Activated CD4-positive, alpha-beta T cell treated with anti-CD3 and anti-CD28 coated beads, Interleukin-10, Interleukin-2, amounts not matched to agents 100 ng/mL and 50 ng/mL, durations not matched to agents 16 hours and 8 hours (primary cell): ENCODE measurements at regions not wholly inside any gene's neighbourhood (a gene's known extent, or its start where the extent isn't known, plus 50 kb on each side); places are given as distances from the start of the nearest gene placed in this dataset.
"Not testable (repeated sequence)": the region's sequence is repeated elsewhere in the genome, so short reads cannot be mapped to it uniquely, and the experiment has no call there.

Experiments
- DNase-seq: peaks from one replicate; pipeline ENCODE4 v3.0.0-alpha.2; 2020

DNA sequence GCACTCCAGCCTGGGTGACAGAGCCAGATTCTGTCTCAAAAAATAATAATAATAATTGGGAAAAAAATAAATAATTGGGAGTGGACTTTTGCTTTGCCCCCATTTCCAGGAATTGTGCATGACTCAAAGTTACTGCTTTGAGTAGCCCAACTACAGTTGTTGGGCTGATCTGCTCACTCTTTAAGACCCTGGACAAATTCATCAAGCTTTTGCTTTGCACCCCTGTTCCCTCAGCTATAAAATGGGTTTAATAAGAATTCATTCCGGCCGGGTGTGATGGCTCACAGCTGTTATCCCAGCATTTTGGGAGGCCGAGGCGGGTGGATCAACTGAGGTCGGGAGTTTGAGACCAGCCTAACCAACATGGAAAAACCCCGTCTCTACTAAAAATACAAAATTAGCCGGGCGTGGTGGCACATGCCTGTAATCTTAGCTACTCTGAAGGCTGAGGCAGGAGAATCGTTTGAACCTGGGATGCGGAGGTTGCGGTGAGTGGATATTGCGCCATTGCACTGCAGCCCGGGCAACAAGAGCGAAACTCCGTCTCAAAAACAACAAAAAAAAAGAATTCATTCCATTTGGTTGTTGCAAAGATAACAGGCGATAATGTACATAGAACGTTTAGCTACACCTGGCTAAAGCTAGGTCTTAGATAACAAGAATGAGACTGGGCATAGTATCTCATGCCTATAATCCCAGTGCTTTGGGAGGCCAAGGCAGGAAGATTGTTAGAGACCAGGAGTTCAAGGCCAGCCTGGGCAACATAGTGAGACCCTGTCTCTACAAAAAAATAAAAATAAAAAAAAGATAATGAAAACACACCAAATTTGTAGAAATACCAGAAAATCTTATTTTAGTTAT, 87.9 kb upstream of the ZNF217 start:
- no peak for DNase-seq

DNA sequence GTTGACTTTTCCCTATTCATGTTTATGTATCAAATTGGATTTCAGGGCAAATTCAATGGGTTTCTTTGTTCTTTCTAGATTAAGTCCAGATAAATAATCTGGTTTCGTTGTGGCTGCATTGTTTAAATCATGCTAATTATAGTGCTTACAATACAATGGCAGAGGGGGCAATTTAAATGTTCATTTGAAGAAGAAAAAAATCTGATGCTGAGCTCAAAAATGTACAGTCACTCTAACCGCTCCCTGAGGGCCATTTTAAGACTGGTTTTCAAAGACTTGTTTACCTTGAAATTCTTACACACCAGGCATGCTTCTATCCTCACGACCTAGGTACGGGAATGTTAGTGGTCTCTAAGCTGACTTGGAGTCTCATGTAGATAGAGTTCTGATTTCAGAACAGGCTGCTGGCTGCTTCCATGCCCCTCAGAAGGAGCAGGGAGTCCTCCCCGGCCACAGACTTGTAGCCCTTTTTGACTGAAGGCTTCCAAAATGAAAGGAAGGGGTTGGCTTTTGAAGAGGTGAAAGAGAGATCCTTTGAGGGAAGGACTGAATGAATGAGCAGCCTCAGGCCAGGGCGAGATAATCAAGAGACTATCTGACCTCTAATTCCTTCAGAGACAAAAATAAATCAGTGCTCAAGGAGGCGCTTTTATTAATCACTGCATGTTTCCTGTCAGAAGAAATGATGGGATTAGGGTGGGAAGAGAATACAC, 86.1 kb upstream of the ZNF217 start:
- no peak for DNase-seq

DNA sequence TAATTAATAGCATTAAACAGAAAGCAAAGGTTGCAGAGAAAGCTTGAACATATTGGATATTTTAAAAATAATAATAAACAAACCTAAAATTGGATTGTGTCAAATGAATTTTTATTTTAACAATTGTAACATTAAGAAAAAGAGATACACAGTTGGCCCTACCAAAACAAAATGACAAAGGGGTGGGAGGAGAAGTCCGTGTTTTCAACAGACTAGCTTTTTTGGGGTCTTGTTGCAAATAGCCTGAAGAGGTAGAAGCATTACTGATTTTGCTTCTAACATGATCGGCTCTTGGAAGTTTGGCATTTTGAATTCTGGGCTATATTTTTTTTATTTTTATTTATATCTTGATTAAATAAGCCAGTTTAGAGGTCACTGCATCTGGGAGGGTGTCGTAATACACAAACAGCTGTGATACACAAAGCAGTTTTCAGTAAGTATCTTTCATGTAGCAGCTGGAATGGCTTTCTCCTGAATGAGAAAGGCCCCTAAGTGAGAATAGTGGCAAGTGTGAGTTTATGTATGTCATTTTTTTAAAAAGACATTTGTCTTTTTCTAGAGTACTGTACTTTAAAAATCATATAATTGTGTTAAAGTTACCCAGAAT, 85.5 kb upstream of the ZNF217 start:
- DNase-seq: no peak

DNA sequence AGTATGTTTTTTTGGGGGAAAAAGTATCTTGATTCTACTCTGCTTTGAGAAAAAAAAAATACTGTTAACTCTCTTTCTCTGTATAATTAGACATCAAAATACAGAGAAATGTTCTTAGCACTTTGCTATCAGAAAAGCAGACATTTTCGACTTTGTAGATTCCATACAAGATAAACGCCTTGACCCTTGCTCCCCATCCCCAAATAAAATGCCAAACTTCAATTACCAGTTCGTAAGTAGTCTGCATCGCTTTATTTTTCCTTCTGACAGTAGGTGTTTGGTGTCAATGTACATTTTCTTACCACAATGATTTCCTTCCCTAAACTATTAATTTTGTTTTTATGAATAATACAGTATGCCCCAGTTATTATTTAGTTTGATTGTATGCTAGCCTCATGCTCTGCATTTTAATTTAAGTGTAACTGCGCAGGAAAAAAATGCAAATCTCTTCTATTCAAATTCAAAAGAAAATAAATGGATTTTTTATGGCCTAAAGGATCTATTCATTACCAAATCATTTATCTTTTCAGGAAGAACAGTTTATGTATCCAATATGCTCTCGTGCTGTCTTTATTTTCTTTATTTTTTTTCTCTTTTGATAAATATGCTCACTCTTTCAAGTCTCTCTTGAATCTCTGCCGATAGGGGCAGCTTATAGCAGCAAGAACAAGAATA, 84.8 kb upstream of the ZNF217 start:
- DNase-seq: no peak

DNA sequence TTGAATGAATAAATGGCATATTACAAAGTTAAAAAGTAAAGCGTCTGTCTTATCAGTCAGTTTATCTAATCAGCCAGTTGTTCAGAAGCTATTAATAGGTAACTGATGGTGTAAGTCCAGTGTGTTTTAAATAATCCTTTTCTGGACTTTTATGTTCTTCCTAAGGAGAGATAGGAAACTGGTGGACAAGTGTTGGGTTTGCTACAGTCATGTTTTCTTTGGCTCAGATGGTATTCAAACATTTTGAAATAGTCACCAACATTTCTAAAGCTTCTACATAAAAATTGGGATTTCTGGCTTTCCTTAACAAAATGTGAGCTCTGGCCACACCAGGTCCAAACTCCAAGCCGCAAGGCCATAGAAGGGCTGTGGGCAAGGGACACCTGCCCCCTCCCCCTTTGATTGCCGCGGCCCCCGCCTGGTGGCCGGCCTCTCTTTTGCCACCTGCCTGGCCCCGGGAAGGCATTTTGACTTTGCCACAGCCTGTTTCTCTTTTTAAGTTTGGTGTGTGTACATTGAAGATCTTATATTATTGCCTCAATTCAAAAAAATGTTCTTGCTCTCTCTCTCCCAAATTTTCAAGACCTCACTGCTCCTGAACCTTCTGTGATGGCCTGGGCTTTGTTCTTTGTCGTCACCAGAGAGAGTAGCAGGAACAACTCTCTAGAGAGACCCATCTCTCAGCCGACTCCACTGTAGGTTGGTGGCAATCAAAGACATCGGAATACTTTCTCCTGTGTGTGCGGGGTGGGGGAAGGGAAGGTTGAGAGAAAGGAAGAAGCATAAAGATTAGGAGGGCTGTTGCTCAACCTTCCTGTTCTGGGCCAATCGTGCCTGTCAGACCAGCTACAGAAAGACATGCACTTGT, 84.0 kb upstream of the ZNF217 start:
- DNase-seq: peak; percentile 52

DNA sequence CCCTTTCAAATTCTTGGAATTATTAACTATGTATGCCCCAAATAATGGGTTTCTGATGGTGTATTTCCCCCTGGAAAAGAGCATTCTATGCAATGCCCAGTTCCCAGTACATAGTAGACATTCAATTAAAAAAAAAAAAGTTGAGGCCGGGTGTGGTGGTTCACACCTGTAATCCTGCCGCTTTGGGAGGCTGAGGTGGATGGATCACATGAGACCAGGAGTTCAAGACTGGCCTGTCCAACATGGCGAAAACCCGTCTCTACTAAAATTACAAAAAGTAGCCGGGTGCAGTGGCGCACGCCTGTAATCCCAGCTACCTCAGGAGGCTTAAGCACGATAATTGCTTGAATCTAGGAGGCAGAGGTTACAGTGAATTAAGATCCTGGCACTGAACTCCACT, 83.3 kb upstream of the ZNF217 start:
- DNase-seq: no peak

DNA sequence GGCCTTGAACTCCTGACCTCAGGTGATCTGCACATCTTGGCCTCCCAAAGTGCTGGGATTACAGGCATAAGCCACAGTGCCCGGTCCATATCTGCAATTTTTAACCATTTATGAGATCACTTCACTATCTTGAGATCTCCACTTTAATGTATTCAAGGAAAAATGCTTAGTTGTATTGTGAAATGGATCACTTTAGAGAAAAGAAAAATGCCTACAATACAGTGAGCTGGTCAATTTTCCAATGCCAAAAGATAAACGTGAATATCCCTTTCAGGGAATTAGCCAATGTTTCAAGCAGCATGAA, 82.8 kb upstream of the ZNF217 start:
- DNase-seq: no peak

DNA sequence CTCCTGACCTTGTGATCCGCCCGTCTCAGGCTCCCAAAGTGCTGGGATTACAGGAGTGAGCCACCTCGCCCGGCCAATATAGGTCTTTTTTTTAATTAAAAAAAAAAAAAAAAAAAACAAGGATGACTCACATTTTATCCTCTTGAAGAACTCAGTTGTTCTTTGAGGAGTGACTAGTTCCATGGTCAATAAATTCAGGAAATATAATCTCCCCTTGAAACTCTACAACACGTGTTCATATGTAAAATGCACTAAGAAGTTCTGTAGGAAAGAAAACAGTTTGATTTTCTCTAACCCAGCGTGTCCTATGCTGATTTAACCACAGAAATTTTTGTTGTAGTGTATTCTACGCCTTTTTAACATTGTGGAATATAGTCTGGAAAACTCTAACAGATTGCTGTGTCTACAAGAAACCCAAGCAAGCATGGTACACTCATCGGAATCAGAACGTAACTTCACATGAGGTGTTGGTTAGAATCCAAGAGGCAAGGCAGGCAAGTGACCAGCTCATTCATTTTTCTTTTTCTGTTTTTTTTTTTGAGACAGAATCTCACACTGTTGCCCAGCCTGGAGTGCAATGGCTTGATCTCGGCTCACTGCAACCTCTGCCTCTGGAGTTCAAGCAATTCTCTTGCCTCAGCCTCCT, 79.0 kb upstream of the ZNF217 start:
- no peak for DNase-seq

DNA sequence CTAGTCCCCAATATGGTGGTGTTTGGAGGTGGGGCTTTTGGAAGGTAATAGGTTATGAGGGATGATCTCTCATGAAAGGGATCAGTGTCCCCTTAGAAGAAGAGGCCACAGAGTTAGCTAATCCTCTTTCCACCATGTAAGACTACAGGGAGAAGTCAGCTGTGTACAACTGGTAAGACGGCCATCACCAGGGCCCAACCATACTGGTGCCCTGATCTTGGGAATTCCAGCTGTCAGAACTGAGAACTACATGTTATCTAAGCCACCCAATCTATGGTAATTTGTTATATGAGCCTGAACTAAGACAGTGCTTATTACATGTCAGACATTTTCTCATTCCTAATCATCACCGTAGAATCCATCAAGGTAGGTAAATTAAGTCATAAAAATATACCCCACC, 77.7 kb upstream of the ZNF217 start:
- DNase-seq: no peak

DNA sequence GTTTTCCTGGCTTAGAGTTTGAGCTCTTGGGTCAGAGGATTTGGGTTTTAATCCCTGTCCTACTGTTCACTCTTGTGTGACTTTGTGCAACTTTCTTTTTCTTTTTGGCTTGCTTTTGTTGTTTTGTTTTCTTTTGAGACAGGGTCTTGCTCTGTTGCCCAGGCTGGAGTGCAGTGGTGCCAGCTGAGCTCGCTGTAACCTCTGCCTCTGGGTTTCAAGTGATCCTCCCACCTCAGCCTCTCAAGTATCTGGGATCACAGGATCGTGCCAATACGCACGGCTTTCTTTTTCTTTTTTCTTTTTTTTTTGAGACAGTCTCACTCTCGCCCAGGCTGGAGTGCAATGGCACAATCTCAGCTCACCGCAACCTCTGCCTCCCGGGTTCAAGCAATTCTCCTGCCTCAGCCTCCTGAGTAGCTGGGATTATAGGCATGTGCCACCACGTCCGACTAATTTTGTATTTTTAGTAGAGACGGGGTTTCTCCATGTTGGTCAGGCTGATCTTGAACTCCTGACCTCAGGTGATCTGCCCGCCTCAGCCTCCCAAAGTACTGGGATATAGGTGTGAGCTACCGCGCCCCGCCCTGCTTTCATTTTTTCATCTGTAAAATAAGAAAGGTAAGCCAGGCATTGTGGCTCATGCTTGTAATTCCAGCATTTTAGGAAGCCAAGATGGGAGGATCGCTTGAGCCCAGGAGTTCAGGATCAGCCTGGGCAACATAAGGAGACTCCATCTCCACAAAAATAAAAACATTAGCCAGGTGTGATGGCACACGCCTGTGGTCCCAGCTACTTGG, 76.1 kb upstream of the ZNF217 start:
- DNase-seq: not testable (repeated sequence)

DNA sequence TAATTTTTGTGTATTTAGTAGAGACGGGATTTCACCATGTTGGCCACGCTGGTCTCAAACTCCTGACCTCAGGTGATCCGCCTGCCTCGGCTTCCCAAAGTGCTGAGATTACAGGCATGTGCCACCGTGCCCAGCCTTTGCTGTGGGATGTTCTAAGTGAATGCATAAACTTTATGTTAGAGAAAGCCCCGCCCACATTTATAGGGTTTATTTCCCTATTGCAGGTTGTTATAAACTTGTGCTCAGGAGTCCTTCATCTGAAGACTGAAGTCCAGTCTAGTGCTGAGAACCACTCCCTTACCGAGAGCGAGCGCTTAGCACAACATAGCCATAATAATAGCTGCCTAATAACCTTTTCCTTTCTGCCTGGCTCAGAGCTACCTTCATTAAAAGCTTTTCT, 75.4 kb upstream of the ZNF217 start:
- DNase-seq: no peak

DNA sequence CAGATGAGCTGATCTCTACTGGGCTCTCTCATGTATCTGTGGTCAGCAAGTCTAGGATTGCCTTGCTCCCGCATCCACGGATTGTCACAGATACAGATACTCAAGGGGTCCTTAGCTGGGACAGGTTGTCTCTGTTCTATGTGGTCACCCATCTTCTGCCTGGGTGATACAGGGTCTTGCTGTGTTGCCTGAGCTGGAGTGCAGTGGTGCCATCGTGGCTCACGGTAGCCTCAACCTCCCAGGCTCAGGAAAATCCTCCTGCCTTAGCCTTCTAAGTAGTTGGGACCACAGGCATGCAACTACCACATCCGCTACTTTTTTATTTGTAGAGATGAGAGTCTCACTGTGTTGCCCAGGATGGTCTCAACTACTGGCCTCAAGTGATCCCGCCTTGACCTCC, 72.5 kb upstream of the ZNF217 start:
- no peak for DNase-seq

DNA sequence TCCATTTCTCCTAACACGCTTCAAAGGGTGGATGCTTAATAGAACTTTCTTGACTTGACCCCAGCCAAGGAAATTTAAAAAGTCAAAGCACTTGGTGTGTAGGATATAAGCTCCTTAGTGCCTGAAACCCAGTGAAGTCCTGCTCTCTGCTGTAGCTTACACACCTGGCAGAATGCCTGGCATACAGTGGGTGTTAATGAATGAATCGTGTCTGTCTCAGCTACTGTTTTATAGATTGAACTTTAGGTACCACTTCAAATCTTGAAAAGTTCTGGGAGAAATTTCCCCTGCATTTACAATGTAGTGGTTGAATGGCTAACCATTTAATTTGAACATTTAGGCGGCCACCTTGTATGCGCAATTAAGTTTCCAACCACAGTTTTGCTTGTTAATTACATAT, 70.5 kb upstream of the ZNF217 start:
- DNase-seq: no peak

DNA sequence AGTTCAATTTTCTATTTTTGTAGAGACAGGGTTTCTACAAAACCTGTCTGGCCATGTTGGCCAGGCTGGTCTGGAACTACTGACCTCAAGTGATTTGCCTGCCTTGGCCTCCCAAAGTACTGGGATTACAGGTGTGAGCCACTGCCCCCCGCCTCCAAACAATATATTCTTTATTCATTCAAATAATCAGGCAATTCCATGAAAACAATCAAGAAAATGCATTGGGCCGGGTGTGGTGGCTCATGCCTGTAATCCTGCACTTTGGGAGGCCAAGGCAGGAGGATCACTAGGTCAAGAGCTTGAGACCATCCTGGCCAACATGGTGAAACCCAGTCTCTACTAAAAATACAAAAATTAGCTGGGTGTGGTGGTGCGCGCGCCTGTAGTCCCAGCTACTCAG, 69.9 kb upstream of the ZNF217 start:
- not testable (repeated sequence) for DNase-seq

DNA sequence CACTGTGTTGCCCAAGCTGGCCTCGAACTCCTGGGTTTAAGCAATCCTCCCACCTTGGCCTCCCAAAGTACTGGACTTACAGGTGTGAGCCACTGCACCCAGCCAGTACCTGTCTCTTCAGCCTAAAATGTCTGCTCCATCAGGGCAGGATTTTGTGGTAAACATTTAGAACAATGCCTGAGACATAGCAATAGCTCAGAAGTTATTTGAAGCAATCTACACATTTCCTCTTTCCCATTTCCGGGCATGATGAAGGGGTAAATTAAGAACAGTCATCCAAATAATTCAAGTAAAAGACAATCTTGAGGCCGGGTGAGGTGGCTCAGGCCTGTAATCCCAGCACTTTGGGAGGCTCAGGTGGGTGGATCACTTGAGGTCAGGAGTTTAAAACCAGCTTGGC, 69.0 kb upstream of the ZNF217 start:
- no peak for DNase-seq

DNA sequence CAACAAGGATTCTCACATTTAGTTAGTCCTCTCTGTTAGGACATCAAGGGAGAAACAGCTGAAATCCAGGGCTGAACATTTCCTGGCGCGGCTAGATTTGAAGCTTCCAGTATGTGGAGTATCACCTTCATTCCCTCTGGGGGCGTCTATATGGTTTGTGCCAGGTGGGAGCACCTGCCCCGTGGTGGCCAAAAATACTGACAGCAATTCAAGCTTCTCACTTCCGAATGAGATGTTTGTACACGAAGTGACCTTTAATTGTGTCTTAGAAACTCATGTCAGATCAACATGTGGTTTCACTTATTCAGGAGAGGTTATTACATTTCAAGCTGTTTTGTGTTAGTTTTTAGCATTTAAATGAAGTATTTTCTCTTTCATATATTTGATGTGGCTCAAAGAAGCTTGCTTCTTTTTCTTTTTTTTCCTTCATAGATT, 67.3 kb upstream of the ZNF217 start:
- peak; percentile 26 for DNase-seq

DNA sequence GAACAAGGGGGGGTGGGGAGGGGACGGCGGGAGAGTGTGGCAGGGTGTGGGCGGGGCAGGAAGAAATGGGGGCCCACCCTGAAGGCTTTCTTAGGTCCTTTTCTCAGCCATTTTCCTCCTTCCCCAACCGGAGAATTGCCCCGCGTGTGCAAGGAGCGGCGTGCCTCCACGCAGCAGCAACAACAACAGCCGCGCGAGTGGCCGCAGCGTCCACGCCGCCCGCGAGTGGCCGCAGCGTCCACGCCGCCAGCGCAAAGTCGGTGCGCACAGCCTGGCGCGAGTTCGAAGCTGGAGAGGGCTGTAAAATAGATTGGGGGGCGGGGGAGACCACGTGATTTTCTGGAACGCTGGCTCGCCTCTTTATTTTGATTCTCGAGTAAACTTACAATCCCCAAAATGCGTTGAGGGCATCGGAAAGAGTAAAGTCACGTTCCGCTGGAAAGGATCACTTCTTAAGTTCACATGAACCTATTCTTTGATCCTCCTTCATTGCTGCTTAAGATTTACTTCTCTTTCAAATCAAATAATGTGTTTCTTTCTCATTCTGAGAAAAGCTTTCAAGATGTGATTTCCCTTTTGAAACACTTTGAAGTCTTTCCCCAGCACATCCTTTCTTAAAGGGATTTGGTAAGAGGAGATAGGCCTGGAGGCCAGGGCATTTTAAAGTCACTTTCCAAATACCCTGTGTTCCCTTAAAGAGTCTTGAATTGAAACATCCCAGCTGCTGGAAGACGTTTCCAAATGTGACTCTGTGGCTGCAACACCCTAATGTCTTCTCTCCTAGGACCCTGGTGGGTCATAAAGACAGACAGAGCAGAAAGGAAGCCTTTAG, 66.7 kb upstream of the ZNF217 start:
- peak; percentile 68 for DNase-seq

DNA sequence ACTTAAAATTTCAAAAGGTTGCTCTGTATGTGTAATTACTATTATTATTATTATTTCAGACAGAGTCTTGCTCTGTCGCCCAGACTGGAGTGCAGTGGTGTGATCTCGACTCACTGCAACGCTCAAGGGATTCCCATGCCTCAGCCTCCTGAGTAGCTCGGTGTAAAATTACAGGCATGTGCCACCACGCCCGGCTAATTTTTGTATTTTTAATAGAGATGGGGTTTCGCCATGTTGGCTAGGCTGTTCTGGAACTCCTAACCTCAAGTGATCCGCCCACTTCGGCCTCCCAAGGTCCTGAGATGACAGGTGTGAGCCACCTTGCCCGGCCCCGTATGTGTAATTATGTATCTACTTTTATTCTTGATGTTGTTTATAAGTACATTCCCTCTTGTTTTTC, 65.3 kb upstream of the ZNF217 start:
- DNase-seq: no peak

DNA sequence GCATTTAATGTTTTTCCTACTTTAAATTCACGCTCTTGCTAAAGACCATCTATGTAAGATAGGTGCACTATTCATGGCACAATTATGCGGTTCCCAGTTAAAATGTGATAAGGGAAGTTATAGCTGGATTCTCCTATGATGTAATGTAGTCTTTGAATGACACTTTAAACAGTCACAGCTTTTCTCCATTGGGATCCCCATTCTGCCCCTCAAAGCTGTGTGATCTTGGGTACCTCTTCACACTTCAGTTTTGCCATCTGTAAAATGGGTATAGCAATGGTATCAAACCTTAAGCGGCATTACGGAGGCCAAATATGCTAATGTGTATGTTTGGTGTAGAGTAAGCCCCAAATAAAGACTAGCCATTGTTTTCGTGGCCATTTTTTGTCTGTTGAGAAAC, 64.7 kb upstream of the ZNF217 start:
- no peak for DNase-seq

DNA sequence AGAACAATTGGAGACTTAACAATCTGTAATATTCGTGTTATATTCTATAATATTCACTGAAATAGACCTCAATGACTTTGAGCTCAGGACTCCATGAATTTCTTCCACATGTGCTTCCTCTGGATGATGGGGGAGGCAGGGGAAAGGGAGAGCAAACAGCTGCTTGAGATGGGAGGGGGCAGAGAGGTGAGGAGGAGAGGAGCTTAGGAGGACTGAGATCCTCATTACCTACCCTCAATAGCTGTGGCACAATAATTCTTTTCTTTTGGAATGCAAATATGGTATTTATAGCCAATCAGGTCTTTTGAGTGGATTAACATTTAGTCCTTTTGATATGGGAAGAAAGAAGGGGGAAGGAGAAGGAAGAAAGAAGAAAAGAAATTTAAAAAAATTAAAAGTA, 64.1 kb upstream of the ZNF217 start:
- DNase-seq: no peak
